ENCODE measurements at regions not wholly inside any gene's neighbourhood (a gene's known extent, or its start where the extent isn't known, plus 50 kb on each side); places are given as distances from the start of the nearest gene placed in this dataset.

- Histone ChIP-seq H3K4me1 (no peaks in the 10 kb centered on the region), H3K27ac (no peak overlapping the region), H3K27me3 (no peaks in the 10 kb centered on the region), H3K9me3 (peaks cover 3 to 12% of the 10 kb centered on the region in 2 donors), H3K4me3 (no peak overlapping the region), H3K36me3 (no peaks in the 10 kb centered on the region)
- intact Hi-C loops (cut with DNase I; ENCODE audit: low total_unique reads), result no loop called here
- DNase-seq (ENCODE audit: low spot score in 2 of 2), result no peak
- TF ChIP-seq POLR2AphosphoS5 (IDR thresholded peaks at IDR 0.05) (no peak), POLR2A (IDR thresholded peaks at IDR 0.05) (no peak), CTCF (IDR thresholded peaks at IDR 0.05) (no peak)
Observed at GRCh38 chr5:88613051-88613450, 269.9 kb downstream of the MEF2C start.

- no peak overlapping the region for H3K4me3 ChIP-seq
- H3K36me3 ChIP-seq, result no peaks in the 10 kb centered on the region
- no peak for DNase-seq (ENCODE audit: low spot score in 2 of 2)
- H3K4me1 ChIP-seq, result no peaks in the 10 kb centered on the region
- TF ChIP-seq POLR2A (IDR thresholded peaks at IDR 0.05) (no peak), CTCF (IDR thresholded peaks at IDR 0.05) (no peak), POLR2AphosphoS5 (IDR thresholded peaks at IDR 0.05) (no peak)
- H3K27ac ChIP-seq, result no peak overlapping the region
- H3K9me3 ChIP-seq, result peaks cover 3 to 4% of the 10 kb centered on the region in 2 donors
- intact Hi-C loops (cut with DNase I; ENCODE audit: low total_unique reads), result no loop called here
- no peaks in the 10 kb centered on the region for H3K27me3 ChIP-seq
Observed at GRCh38 chr5:88610586-88610985, 272.4 kb downstream of the MEF2C start.

- no peaks in the 10 kb centered on the region for H3K27me3 ChIP-seq
- DNase-seq (ENCODE audit: low spot score in 2 of 2), result no peak
- H3K9me3 ChIP-seq, result peaks cover 0 to 2% of the 10 kb centered on the region in 2 donors
- H3K4me3 ChIP-seq, result no peak overlapping the region
- no peak for TF ChIP-seq POLR2A (IDR thresholded peaks at IDR 0.05)
- no peak for TF ChIP-seq CTCF (IDR thresholded peaks at IDR 0.05)
- no peak for TF ChIP-seq POLR2AphosphoS5 (IDR thresholded peaks at IDR 0.05)
- no peaks in the 10 kb centered on the region for H3K36me3 ChIP-seq
- intact Hi-C loops (cut with DNase I; ENCODE audit: low total_unique reads), result no loop called here
- no peaks in the 10 kb centered on the region for H3K4me1 ChIP-seq
- no peak overlapping the region for H3K27ac ChIP-seq
Observed at GRCh38 chr5:88607492-88607891, 275.5 kb downstream of the MEF2C start.

GRCh38 chr5:88606626-88607025 is 276.4 kb downstream of the MEF2C start:
- no peaks in the 10 kb centered on the region for H3K36me3 ChIP-seq
- no peak for TF ChIP-seq POLR2A (IDR thresholded peaks at IDR 0.05)
- TF ChIP-seq POLR2AphosphoS5 (IDR thresholded peaks at IDR 0.05), result no peak
- no peak for TF ChIP-seq CTCF (IDR thresholded peaks at IDR 0.05)
- H3K4me3 ChIP-seq, result no peak overlapping the region
- intact Hi-C loops (cut with DNase I; ENCODE audit: low total_unique reads), result no loop called here
- H3K4me1 ChIP-seq, result no peaks in the 10 kb centered on the region
- DNase-seq (ENCODE audit: low spot score in 2 of 2), result no peak
- H3K27ac ChIP-seq, result no peak overlapping the region
- no peaks in the 10 kb centered on the region for H3K27me3 ChIP-seq
- peaks cover 0 to 3% of the 10 kb centered on the region in 2 donors for H3K9me3 ChIP-seq

- intact Hi-C loops (cut with DNase I; ENCODE audit: low total_unique reads), result no loop called here
- H3K27me3 ChIP-seq, result no peaks in the 10 kb centered on the region
- H3K27ac ChIP-seq, result no peak overlapping the region
- H3K9me3 ChIP-seq, result peaks cover 0 to 3% of the 10 kb centered on the region in 2 donors
- H3K4me3 ChIP-seq, result no peak overlapping the region
- TF ChIP-seq POLR2AphosphoS5 (IDR thresholded peaks at IDR 0.05) (no peak), CTCF (IDR thresholded peaks at IDR 0.05) (no peak), POLR2A (IDR thresholded peaks at IDR 0.05) (no peak)
- H3K4me1 ChIP-seq, result no peaks in the 10 kb centered on the region
- no peaks in the 10 kb centered on the region for H3K36me3 ChIP-seq
- DNase-seq (ENCODE audit: low spot score in 2 of 2), result no peak
Observed at GRCh38 chr5:88606173-88606572, 276.8 kb downstream of the MEF2C start.

All from breast epithelium (tissue), 4 donors.